ENCODE measurements at regions not wholly inside any gene's neighbourhood (a gene's known extent, or its start where the extent isn't known, plus 50 kb on each side); places are given as distances from the start of the nearest gene placed in this dataset.

- TF ChIP-seq USF1 (IDR thresholded peaks at IDR 0.05) = no peak
- no peak for TF ChIP-seq YY1 (IDR thresholded peaks at IDR 0.05; ENCODE audit: low read depth)
- TF ChIP-seq FOXM1 (IDR thresholded peaks at IDR 0.05; ENCODE audit: borderline replicate concordance, low read depth) = no peak
These were observed 124.8 kb upstream of the UBE3A start for GRCh38 chr15:25563596-25563995.

- TF ChIP-seq RAD21 (IDR thresholded peaks at IDR 0.05; ENCODE audit: low read depth) (no peak), EGR1 (IDR thresholded peaks at IDR 0.05) (no peak), CEBPB (IDR thresholded peaks at IDR 0.05) (no peak)
These were observed 119.1 kb upstream of the UBE3A start for GRCh38 chr15:25557926-25558325.

- TF ChIP-seq CEBPB (IDR thresholded peaks at IDR 0.05) (no peak), CREB1 (IDR thresholded peaks at IDR 0.05; ENCODE audit: low read depth) (no peak), YY1 (IDR thresholded peaks at IDR 0.05; ENCODE audit: low read depth) (no peak), NFIC (IDR thresholded peaks at IDR 0.05) (no peak), TEAD4 (IDR thresholded peaks at IDR 0.05) (no peak), MAX (IDR thresholded peaks at IDR 0.05) (no peak), FOXM1 (IDR thresholded peaks at IDR 0.05; ENCODE audit: borderline replicate concordance, low read depth) (no peak), REST (IDR thresholded peaks at IDR 0.05; ENCODE audit: low read depth) (no peak), RAD21 (IDR thresholded peaks at IDR 0.05; ENCODE audit: low read depth) (no peak), USF1 (IDR thresholded peaks at IDR 0.05) (no peak), ZBTB7A (IDR thresholded peaks at IDR 0.05; ENCODE audit: low read depth) (no peak), EP300 (IDR thresholded peaks at IDR 0.05; ENCODE audit: borderline replicate concordance) (no peak), EGR1 (IDR thresholded peaks at IDR 0.05) (no peak), TAF1 (IDR thresholded peaks at IDR 0.05; ENCODE audit: low read depth) (no peak)
These were observed 117.3 kb upstream of the UBE3A start for GRCh38 chr15:25556136-25556535.

GRCh38 chr15:25554640-25555039 is 115.8 kb upstream of the UBE3A start:
- TF ChIP-seq EGR1 (IDR thresholded peaks at IDR 0.05) (no peak), TEAD4 (IDR thresholded peaks at IDR 0.05) (no peak), FOXM1 (IDR thresholded peaks at IDR 0.05; ENCODE audit: borderline replicate concordance, low read depth) (no peak), EP300 (IDR thresholded peaks at IDR 0.05; ENCODE audit: borderline replicate concordance) (no peak), REST (IDR thresholded peaks at IDR 0.05; ENCODE audit: low read depth) (no peak), ZBTB7A (IDR thresholded peaks at IDR 0.05; ENCODE audit: low read depth) (no peak), YY1 (IDR thresholded peaks at IDR 0.05; ENCODE audit: low read depth) (no peak), MAX (IDR thresholded peaks at IDR 0.05) (no peak), CREB1 (IDR thresholded peaks at IDR 0.05; ENCODE audit: low read depth) (no peak), TCF12 (IDR thresholded peaks at IDR 0.05; ENCODE audit: low read depth) (no peak)

- TF ChIP-seq FOXM1 (IDR thresholded peaks at IDR 0.05; ENCODE audit: borderline replicate concordance, low read depth) (no peak), CREB1 (IDR thresholded peaks at IDR 0.05; ENCODE audit: low read depth) (no peak), EGR1 (IDR thresholded peaks at IDR 0.05) (no peak), RAD21 (IDR thresholded peaks at IDR 0.05; ENCODE audit: low read depth) (no peak), TAF1 (IDR thresholded peaks at IDR 0.05; ENCODE audit: low read depth) (no peak), REST (IDR thresholded peaks at IDR 0.05; ENCODE audit: low read depth) (no peak), EP300 (IDR thresholded peaks at IDR 0.05; ENCODE audit: borderline replicate concordance) (no peak), YY1 (IDR thresholded peaks at IDR 0.05; ENCODE audit: low read depth) (no peak), NFIC (IDR thresholded peaks at IDR 0.05) (no peak)
These were observed 109.8 kb upstream of the UBE3A start for GRCh38 chr15:25548600-25548999.
